Endothelial cell of umbilical vein (primary cell): ENCODE measurements at regions not wholly inside any gene's neighbourhood (a gene's known extent, or its start where the extent isn't known, plus 50 kb on each side); places are given as distances from the start of the nearest gene placed in this dataset.

Source experiments
- BruUV-seq: library from RNA; stranded (reverse); fragments of 400-500 nt; replicated peaks from 2 replicates; lab custom pipeline; 2021; lab: Mats Ljungman, UMichigan
- CTCF ChIA-PET: fragments of 300-600, 350-600 bp; sonication (Branson Sonifier 250); formaldehyde crosslinking; loops from one replicate; lab custom pipeline; 2021; ENCODE audit warnings: antibody characterized with exemption, inconsistent platforms; lab: Charles Lee
- POLR2A ChIA-PET: fragments of 300-600, 350-600 bp; sonication (Branson Sonifier 250); formaldehyde crosslinking; loops from one replicate; lab custom pipeline; 2021; ENCODE audit warnings: antibody characterized with exemption, inconsistent platforms; lab: Charles Lee
- DNase-seq: peaks from one replicate; pipeline ENCODE4 v3.0.0-alpha.2; 2011; ENCODE audit warnings: low read depth, low spot score
- FAIRE-seq: peaks from 2 replicates; lab custom pipeline; 2011; peaks lifted over from hg19 to GRCh38; lab: Jason Lieb, UNC
- H2AFZ ChIP-seq: 2 replicates; pipeline ENCODE4 v1.6.0; 2012; ENCODE audit warnings: low read depth, low read length, control low read depth, inconsistent platforms
- H3K27ac ChIP-seq: 2 replicates; pipeline ENCODE4 v1.5.1; 2011; ENCODE audit warnings: low read depth, mild to moderate bottlenecking, control low read depth, low read length, moderate library complexity; ENCODE audit not compliant: insufficient read depth
- H3K27me3 ChIP-seq, 2 experiments: 2 replicates each; pipeline versions ENCODE4 v1.6.0 to v1.6.1; 2011; ENCODE audit warnings: low read length in 2 of 2, mixed read lengths in 1 of 2; ENCODE audit not compliant: control insufficient read depth in 2 of 2, insufficient read depth in 2 of 2
- H3K36me3 ChIP-seq, 2 experiments: 2 replicates in 1 of 2; 3 replicates in 1 of 2; pipeline ENCODE4 v1.5.1; 2011; ENCODE audit warnings: low read length in 2 of 2, mild to moderate bottlenecking in 1 of 2, moderate library complexity in 1 of 2; ENCODE audit not compliant: control insufficient read depth in 2 of 2, insufficient read depth in 2 of 2; ENCODE audit errors: extremely low read depth in 1 of 2
- H3K4me1 ChIP-seq: 3 replicates; pipeline ENCODE4 v1.5.1; 2011; ENCODE audit warnings: mild to moderate bottlenecking, low read length; ENCODE audit not compliant: control insufficient read depth, insufficient read depth; ENCODE audit errors: extremely low read depth
- H3K4me2 ChIP-seq: 2 replicates; pipeline ENCODE4 v1.6.1; 2011; ENCODE audit warnings: low read length, control low read depth, mixed read lengths; ENCODE audit not compliant: insufficient read depth
- H3K4me3 ChIP-seq, 3 experiments: fragments of 200-600 bp in 1 of 3; sonication (generic), shearing (Covaris generic) in 1 of 3; replicated peaks in 1 of 3; 2 replicates each; pipeline ENCODE4 v1.5.1; 2011 to 2016; ENCODE audit warnings: control low read depth in 3 of 3, low read length in 3 of 3, mild to moderate bottlenecking in 2 of 3, inconsistent platforms in 1 of 3, low read depth in 1 of 3, moderate library complexity in 1 of 3; ENCODE audit not compliant: insufficient read depth in 1 of 3
- H3K79me2 ChIP-seq: 2 replicates; pipeline ENCODE4 v1.6.0; 2012; ENCODE audit warnings: low read length, inconsistent platforms; ENCODE audit not compliant: control insufficient read depth, insufficient read depth
- H3K9ac ChIP-seq: replicated peaks from 2 replicates; pipeline ENCODE3; 2011; ENCODE audit warnings: low read length, control low read depth; ENCODE audit not compliant: insufficient read depth; ENCODE audit errors: extremely low read depth
- H3K9me1 ChIP-seq: replicated peaks from 3 replicates; pipeline ENCODE4 v1.6.0; 2011; ENCODE audit warnings: mild to moderate bottlenecking, low read length; ENCODE audit not compliant: control insufficient read depth, insufficient read depth; ENCODE audit errors: extremely low read depth
- H3K9me3 ChIP-seq: replicated peaks from 2 replicates; pipeline ENCODE4 v1.5.1; 2012; ENCODE audit warnings: low read length, inconsistent platforms; ENCODE audit not compliant: control insufficient read depth, insufficient read depth
- H4K20me1 ChIP-seq: replicated peaks from 2 replicates; pipeline ENCODE3; 2011; ENCODE audit warnings: mild to moderate bottlenecking, low read length; ENCODE audit not compliant: control insufficient read depth, insufficient read depth; ENCODE audit errors: extremely low read depth
- CTCF ChIP-seq, 2 donors: IDR thresholded peaks; 1 replicate in 1 of 2; 2 replicates in 1 of 2; pipeline ENCODE4 v1.5.1; 2011; ENCODE audit warnings: low read length in 2 of 2, mild to moderate bottlenecking in 2 of 2, moderate library complexity in 2 of 2, control low read depth in 1 of 2, inconsistent platforms in 1 of 2, low read depth in 1 of 2; ENCODE audit not compliant: insufficient read depth in 1 of 2; ENCODE audit errors: extremely low read depth in 1 of 2
- EZH2 ChIP-seq: IDR thresholded peaks from 2 replicates; pipeline ENCODE4 v1.6.1; 2012; ENCODE audit warnings: borderline replicate concordance, low read depth, mild to moderate bottlenecking, moderate library complexity, low read length, inconsistent platforms; ENCODE audit not compliant: severe bottlenecking
- FOS ChIP-seq: IDR thresholded peaks from 2 replicates; pipeline ENCODE4 v1.6.1; 2011; ENCODE audit warnings: mild to moderate bottlenecking, low read length, moderate library complexity, borderline replicate concordance; ENCODE audit not compliant: insufficient read depth
- GATA2 ChIP-seq: IDR thresholded peaks from 2 replicates; pipeline ENCODE4 v1.7.0; 2011; ENCODE audit warnings: low read depth, mild to moderate bottlenecking, moderate library complexity, mixed read lengths, low read length; ENCODE audit not compliant: insufficient read length, insufficient read depth
- JUN ChIP-seq: IDR thresholded peaks from 2 replicates; pipeline ENCODE4 v1.6.1; 2011; ENCODE audit warnings: borderline replicate concordance, low read depth; ENCODE audit not compliant: insufficient read length, insufficient read depth
- MYC ChIP-seq: IDR thresholded peaks from one replicate; pipeline ENCODE4 v1.6.1; 2011; ENCODE audit warnings: mild to moderate bottlenecking, low read depth, low read length
- POLR2A ChIP-seq: IDR thresholded peaks from 2 replicates; pipeline ENCODE4 v1.6.1; 2012; ENCODE audit warnings: low read depth, mild to moderate bottlenecking, control low read depth, low read length
- POLR2AphosphoS5 ChIP-seq: IDR thresholded peaks from 2 replicates; pipeline ENCODE4 v1.6.1; 2012; ENCODE audit warnings: low read depth, mild to moderate bottlenecking, control low read depth, low read length, moderate library complexity; ENCODE audit not compliant: insufficient read depth
- dilution Hi-C: fragments of 300-500 bp; cut with MboI; formaldehyde crosslinking; loops from one replicate; pipeline ENCODE4 v1.15.0; 2019; ENCODE audit warnings: low sequenced_read_pairs; ENCODE audit not compliant: extremely low pct_ligation_motif_present
- intact Hi-C: fragments of 100-400 bp; cut with micrococcal nuclease; formaldehyde crosslinking; loops from one replicate; pipeline ENCODE4 v1.10.0; 2022
- TF ChIP-seq, protein P1 (sequence below): IDR thresholded peaks from 2 replicates; pipeline ENCODE4 v1.6.1; 2011; ENCODE audit not compliant: insufficient read depth, insufficient read length

DNA sequence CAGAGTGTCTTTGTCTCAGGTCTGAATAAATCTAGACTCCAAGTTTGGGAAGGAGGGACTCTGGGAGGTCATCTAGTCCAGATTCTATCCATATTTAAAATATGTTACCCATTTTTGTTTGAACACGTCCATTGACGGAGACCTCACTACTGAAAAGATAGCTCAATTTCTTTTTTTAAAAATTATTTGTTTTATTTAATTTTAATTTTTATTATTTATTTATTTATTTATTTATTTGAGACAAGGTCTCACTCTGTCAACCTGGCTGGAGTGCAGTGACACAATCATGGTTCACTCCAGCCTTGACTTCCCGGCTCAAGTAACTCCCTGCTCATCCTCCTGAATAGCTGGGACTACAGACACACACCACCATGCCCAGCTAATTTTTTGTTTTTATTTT lies 89.5 kb upstream of the SNX19 start:
- Histone ChIP-seq H2AFZ (no peak overlapping the region), H3K9me3 (no peaks in the 10 kb centered on the region), H3K4me3 (no peak overlapping the region), H3K9ac (no peak overlapping the region), H3K9me1 (no peaks in the 10 kb centered on the region), H4K20me1 (no peaks in the 10 kb centered on the region), H3K4me1 (peaks cover 2% of the 10 kb centered on the region), H3K4me2 (no peak overlapping the region), H3K79me2 (no peaks in the 10 kb centered on the region), H3K36me3 (no peaks in the 10 kb centered on the region), H3K27ac (no peak overlapping the region), H3K27me3 (peaks cover 0 to 3% of the 10 kb centered on the region in 2 experiments)
- FAIRE-seq (no peak), DNase-seq (no peak)
- no TSS peak for BruUV-seq
- TF ChIP-seq JUN (no peak), FOS (no peak), POLR2AphosphoS5 (no peak), GATA2 (no peak), CTCF (IDR thresholded peaks at IDR 0.05; ENCODE audit: extremely low read depth in 1 of 2, insufficient read depth in 1 of 2, low read depth in 1 of 2, low read length in 2 of 2) (no peak), EZH2 (no peak), POLR2A (no peak), MYC (no peak)
- TF ChIP-seq, protein P1, sequence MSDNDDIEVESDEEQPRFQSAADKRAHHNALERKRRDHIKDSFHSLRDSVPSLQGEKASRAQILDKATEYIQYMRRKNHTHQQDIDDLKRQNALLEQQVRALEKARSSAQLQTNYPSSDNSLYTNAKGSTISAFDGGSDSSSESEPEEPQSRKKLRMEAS, result no peak
- POLR2A ChIA-PET, result no interaction called here
- CTCF ChIA-PET, result no interaction called here
- dilution Hi-C loops (no loop called here), intact Hi-C loops (no loop called here)
